GM06990 (cell line): ENCODE measurements at regions not wholly inside any gene's neighbourhood (a gene's known extent, or its start where the extent isn't known, plus 50 kb on each side); places are given as distances from the start of the nearest gene placed in this dataset.

Experiments used
- DNase-seq: peaks from one replicate; pipeline ENCODE4 v3.0.0-alpha.2; 2011; ENCODE audit not compliant: insufficient read length; ENCODE audit errors: extremely low read depth
- H3K27me3 ChIP-seq: replicated peaks from 2 replicates; pipeline ENCODE4 v1.6.0; 2011; ENCODE audit warnings: low read length; ENCODE audit not compliant: control insufficient read depth, insufficient read depth
- H3K36me3 ChIP-seq: 2 replicates; pipeline ENCODE4 v1.5.1; 2011; ENCODE audit warnings: low read length; ENCODE audit not compliant: control insufficient read depth, insufficient read depth
- H3K4me3 ChIP-seq: replicated peaks from 2 replicates; pipeline ENCODE4 v1.5.1; 2011; ENCODE audit warnings: low read depth, mild to moderate bottlenecking, control low read depth, low read length
- TF ChIP-seq, protein P1 (sequence below): IDR thresholded peaks from 2 replicates; pipeline ENCODE4 v1.5.1; 2011; ENCODE audit warnings: low read length, control low read depth, mild to moderate bottlenecking, inconsistent platforms; ENCODE audit not compliant: insufficient read depth, poor library complexity, severe bottlenecking

DNA sequence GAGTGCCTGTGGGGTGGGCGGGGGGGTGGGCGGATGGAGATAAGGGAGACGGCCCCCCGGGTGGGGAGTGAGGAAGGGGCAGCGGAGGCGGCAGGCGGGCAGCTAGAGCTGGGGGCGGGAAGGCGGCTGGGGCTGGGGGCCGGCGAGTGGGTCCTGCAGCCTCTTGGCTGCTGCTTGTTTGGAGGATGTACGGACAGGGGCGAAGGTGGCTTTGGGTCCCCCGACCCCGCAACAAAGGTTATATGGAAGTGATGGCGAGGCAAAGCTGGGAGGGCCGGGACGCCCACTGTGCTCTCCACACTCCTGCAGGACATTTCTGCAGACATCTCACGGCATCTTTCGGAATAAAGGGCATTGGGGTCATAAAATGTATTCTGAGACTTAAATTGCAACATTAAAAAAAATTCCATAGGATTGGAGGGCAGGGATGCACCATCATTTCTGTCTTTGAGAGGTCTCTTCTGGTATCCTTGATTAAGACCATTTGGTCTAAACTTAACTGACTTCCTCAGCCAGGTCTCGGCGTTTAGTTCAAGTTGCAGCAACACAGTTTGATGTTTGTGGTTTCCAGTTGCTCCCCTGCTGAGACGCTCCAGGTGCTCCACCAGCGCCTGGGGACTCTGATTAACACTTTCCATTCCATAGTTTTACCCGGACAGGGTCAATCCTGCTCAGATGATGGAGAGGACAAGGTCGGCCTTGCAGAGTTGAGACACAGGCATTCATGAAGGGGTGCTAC, 101.6 kb upstream of the SSBP2 start:
- TF ChIP-seq, protein P1, sequence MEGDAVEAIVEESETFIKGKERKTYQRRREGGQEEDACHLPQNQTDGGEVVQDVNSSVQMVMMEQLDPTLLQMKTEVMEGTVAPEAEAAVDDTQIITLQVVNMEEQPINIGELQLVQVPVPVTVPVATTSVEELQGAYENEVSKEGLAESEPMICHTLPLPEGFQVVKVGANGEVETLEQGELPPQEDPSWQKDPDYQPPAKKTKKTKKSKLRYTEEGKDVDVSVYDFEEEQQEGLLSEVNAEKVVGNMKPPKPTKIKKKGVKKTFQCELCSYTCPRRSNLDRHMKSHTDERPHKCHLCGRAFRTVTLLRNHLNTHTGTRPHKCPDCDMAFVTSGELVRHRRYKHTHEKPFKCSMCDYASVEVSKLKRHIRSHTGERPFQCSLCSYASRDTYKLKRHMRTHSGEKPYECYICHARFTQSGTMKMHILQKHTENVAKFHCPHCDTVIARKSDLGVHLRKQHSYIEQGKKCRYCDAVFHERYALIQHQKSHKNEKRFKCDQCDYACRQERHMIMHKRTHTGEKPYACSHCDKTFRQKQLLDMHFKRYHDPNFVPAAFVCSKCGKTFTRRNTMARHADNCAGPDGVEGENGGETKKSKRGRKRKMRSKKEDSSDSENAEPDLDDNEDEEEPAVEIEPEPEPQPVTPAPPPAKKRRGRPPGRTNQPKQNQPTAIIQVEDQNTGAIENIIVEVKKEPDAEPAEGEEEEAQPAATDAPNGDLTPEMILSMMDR, result no peak
- Histone ChIP-seq H3K4me3 (peak overlapping the region; percentile 70), H3K27me3 (no peaks in the 10 kb centered on the region), H3K36me3 (no peaks in the 10 kb centered on the region)
- DNase-seq, result peak; percentile 25

DNA sequence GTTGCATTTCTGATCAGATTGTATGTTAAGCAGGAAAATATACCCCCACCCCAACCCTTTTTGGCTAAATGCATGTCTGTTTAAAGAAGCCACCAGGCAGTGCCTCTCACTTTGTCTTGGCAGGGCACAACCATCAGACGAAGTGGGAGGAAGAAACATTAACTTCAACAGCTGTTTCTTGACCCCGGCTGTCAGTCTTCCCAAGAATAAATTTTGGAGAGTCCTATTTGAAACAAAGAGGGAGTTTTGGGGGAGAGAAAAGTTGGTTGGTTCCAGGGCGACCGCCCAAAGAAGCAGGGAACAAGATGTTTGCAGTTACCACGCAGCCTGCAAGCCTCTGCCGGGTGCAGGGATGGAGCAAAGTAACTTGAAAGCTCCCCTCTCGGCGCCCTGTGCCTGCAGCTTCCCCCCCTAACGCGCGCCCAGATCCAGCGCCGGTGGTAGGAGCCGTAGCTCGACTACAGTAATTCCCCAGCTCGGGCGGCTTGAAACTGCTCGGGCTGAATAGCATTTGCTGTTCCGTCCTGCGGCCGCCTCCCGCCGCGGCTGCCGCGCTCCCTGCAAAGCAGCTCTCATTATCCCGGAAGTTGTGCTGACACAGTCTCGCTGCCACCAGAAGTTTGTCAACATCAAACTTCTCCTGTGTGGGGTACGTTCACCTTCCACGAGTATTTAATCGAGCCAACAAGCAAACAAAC, 100.7 kb upstream of the SSBP2 start:
- peak overlapping the region; percentile 70 for H3K4me3 ChIP-seq
- no peaks in the 10 kb centered on the region for H3K36me3 ChIP-seq
- TF ChIP-seq, protein P1, result no peak
- peak; percentile 98 for DNase-seq
- no peaks in the 10 kb centered on the region for H3K27me3 ChIP-seq

DNA sequence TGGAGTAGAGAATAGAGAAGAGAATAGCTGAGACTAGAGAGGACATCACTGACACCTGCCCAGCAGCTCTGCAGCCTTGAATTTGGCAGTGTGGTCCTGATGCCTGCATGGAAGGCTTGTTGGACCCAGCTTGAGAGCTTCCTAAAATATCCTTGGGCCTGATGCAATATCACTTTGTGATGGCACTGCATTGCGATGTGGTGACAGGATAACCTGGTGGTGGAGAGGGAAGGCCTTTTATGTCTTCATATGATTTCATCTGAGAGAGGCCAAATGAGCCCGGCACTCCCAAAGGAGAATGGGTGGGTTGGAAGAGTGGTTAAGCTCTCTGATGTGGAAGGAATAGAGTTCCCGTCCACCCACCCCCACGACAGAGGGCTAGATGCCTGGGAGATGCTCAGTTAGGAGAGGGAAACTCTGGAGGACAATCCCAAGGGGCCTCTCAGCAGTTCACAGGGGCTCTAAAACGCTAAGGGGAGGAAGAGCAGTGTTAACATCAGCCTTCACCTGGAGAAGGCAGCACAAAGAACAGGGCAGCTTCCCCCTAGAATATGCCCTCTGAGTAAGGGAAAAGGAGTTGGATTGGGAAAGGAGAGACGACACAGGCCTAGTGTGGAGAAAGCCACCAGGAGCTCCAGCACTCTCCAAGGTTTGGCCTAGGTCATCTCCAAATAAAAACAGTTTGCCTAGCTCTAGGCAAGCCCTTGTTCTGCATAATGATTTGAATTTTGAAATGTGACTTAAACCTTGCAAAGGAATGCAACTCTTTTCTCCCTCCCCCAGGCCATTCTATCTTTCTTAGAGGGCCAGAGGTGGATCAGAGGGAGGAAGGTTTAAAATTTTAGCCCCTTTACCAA, 99.8 kb upstream of the SSBP2 start:
- Histone ChIP-seq H3K36me3 (no peaks in the 10 kb centered on the region), H3K27me3 (no peaks in the 10 kb centered on the region), H3K4me3 (no peak overlapping the region)
- TF ChIP-seq, protein P1, result no peak
- DNase-seq, result no peak

DNA sequence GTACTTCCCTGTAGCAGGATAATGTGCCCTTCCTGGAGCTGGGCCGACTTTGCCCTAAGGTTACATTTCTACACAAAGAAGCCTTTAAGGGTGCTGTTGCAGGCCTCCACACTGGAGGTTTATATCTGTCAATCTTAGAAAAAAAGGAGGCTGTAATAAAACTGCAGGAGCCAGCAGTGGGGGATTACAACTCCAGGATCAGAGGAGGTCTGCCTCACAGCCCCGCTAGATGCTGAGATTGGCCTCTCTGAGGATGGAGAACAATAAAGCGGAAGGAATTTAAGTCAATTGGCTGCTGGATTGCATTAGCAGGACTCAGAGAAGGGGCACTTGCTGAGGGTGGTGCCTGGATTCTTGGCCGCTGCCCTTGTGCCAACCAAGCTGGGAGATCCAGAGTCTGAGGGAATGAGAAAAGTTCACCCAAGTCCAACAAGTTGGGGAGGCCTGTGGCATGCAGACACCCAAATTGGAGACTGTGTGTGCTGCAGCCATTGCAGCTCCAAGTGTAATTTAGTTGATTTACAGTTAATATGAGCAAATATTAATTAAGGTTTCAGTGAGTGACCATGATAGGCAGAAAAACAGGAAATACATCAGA, 99.0 kb upstream of the SSBP2 start:
- no peak overlapping the region for H3K4me3 ChIP-seq
- H3K27me3 ChIP-seq, result no peaks in the 10 kb centered on the region
- H3K36me3 ChIP-seq, result no peaks in the 10 kb centered on the region
- no peak for DNase-seq
- TF ChIP-seq, protein P1, result no peak

DNA sequence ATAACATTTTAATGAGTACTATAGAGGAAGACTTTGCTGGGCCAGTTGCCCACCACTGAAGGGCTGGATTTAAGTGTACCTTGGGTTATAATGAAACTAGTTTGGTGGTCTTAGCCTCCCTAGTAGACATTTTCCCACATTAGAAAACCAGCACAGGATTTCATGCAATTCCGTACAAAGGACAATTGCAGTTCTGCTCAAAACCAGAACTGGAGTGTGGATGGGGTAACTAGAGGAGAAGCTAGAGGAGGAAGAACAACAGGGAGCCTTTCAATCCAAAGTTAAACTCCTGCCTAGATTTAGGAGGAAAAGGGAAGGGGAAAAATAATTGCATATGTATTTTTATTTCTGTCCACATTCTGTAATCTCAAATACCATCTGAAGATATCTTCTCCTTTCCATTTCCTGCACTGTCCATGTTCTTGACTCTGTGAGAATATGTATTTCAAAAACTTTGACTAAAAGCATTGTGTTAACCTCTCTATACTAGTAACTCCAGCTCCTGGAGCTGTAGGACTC, 97.5 kb upstream of the SSBP2 start:
- no peak for DNase-seq
- H3K27me3 ChIP-seq, result no peaks in the 10 kb centered on the region
- H3K4me3 ChIP-seq, result no peak overlapping the region
- H3K36me3 ChIP-seq, result no peaks in the 10 kb centered on the region
- TF ChIP-seq, protein P1, result no peak
